ENCODE measurements at regions not wholly inside any gene's neighbourhood (a gene's known extent, or its start where the extent isn't known, plus 50 kb on each side); places are given as distances from the start of the nearest gene placed in this dataset.

DNA sequence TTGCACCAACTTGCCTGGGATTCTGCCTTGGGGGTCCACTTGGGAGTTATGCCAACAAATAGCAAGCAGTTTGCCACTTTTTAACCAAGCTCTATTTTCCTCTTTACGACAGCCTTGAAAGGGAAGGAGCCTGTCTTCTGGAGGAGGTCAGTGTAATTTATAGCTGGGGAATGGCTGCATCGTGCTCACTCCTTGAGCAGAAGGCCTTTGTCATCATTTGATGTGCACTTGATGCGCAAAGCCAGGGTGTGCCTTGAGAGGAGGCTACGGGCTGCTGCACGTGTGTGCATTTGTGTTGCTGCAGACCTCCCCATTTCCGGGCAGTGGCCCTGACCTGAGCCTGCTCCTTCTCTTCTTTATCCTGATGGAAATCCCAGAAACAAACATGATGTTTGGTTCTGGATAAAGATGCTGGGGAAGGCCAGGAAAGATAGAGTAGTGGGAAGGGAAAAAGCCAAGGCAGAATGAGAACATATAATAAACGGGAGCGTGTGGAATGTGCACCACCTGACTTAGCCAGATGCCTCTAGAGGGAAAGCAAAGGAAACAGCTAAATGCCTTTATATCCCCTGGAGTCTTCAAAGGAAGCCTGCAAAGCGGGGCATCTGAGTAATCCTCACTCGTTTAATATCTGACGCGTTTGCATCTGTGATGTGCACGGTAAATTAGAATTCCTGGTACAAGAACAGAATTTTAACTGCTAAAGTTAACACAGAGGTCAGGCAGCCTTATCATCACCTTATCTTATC is 68.3 kb upstream of the ZNF521 start:
- DNase-seq (ENCODE audit: low read depth, low spot score) = no peak
- in situ Hi-C loops (cut with HindIII; ENCODE audit: low pct_unique_long_range_greater_than_20kb, low sequenced_read_pairs) = no loop called here

DNA sequence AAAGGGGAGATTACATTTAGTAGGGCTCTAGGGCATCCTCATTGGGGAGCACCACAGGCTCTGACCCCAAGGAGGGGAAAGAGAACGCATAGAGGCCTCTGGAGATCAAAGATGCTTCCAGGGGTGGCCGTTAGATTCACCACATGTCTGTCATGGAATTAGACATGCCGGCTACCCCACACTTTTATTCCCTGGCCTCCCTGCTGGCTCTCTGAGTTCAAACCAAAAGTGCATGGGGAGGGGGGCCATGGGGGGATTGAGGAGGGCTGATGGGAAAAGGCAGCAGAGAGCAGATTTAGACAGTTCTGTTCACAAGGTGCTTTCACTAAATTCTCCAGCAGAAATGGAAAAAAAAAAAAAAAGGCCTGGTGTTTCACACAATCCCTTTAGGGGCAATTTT is 64.4 kb upstream of the ZNF521 start:
- no peak for DNase-seq (ENCODE audit: low read depth, low spot score)
- in situ Hi-C loops (cut with HindIII; ENCODE audit: low pct_unique_long_range_greater_than_20kb, low sequenced_read_pairs) = no loop called here

DNA sequence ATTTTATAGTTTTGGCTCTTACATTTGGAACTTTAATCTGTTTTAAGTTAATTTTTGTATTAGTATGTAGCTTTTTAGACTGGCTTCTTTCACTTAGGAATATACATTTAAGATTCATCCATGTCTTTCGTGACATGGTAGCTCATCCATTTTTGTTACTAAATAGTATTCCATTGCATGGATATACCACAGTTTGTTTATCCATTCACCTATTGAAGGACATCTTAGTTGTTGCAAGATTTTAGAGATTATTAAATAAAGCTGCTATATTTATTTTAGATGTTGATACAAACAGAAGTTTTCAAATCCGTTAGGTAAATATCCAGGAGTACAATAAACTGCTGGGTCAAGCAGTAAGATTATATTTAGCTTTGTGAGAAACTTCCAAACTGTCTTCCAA is 58.0 kb upstream of the ZNF521 start:
- in situ Hi-C loops (cut with HindIII; ENCODE audit: low pct_unique_long_range_greater_than_20kb, low sequenced_read_pairs) = no loop called here
- no peak for DNase-seq (ENCODE audit: low read depth, low spot score)

GRCh38 chr18:25408293-25408692 is 56.3 kb upstream of the ZNF521 start:
- in situ Hi-C loops (cut with HindIII; ENCODE audit: low pct_unique_long_range_greater_than_20kb, low sequenced_read_pairs) = no loop called here
- DNase-seq (ENCODE audit: low read depth, low spot score) = no peak

Small RNA genes lying in the stretch of these regions (small RNA-seq; reads per million reads assigned to genes)
- gene AC027229.1 (0 reads per million in 2 experiments), gene RN7SL97P (0 to 0.14 reads per million in 2 experiments)
